Posterior vena cava (tissue), 2 donors: ENCODE measurements at regions not wholly inside any gene's neighbourhood (a gene's known extent, or its start where the extent isn't known, plus 50 kb on each side); places are given as distances from the start of the nearest gene placed in this dataset.
"Not testable (repeated sequence)": the region's sequence is repeated elsewhere in the genome, so short reads cannot be mapped to it uniquely, and the experiment has no call there.

Experiments used
- DNase-seq: peaks from one replicate; pipeline ENCODE4 v3.0.0-alpha.2; 2020; ENCODE audit warnings: low spot score
- intact Hi-C, 2 donors: fragments of 100-400 bp; cut with DNase I; formaldehyde crosslinking; loops; one replicate each; pipeline versions ENCODE4 v1.14.1 to v1.14.2; 2022 to 2023
- donor health status: DM: yes; HTN: yes; CAD: no.
- donor health status: DM: yes; HTN: yes; CAD: no.

GRCh38 chr10:23535381-23535780 is 96.5 kb downstream of the OTUD1 start:
- DNase-seq = no peak
- intact Hi-C loops = loop anchor here in 1 of 2 donors (10.0 kb wide), 1 partner anchor 1391 kb away; no protein-coding TSS in a partner anchor

DNA sequence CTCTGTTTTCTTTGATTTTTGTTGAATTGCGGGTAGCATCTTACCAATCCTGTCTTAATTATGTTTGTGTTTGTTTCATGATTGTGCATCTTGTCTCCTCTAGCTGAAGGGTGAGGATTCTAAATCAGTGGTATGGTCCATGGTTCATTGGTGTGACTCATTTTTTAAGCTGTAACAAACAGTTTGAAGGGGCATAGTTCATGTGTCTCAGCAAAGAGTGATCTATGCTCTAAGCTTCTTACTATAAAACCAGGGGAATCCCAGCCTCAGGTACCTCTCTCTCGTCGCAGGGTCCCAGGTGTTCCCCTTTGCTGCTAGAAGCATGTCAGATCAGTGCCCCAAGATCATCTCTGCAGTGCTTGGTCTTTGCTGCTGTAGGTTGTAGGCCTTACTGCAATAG is 100.1 kb downstream of the OTUD1 start:
- intact Hi-C loops = loop anchor here in 1 of 2 donors (10.0 kb wide), 1 partner anchor 1394 kb away; no protein-coding TSS in a partner anchor
- DNase-seq = no peak

GRCh38 chr10:23540401-23541030 is 101.6 kb downstream of the OTUD1 start:
- intact Hi-C loops = no loop called here
- no peak for DNase-seq

DNA sequence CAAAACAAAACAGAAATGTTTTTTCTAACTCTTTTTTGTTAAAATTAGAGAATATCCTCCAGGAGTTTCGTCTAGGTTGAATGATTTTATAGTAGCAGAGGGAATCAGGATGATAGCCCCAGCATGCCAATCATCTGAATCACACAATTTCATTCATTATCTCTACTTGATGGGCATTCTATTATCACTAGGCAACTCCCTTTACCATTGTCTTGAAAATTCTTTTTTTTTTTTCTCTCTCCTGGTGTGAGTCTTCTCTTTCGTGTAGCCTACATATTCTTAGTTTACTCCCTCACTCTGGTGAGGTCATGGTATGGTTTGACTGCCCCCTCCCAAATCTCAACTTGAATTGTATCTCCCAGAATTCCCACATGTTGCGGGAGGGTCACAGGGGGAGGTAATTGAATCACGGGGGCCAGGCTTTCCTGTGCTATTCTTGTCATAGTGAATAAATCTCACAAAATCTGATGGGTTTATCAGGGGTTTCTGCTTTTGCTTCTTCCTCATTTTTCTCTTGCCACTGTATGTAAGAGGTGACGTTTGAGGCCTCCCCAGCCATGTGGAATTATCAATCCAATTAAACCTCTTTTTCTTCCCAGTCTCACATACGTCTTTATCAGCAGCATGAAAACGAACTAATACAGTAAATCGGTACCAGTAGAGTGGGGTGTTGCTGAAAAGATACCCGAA is 105.0 kb downstream of the OTUD1 start:
- intact Hi-C loops = no loop called here
- DNase-seq = no peak

GRCh38 chr10:23545866-23546265 is 107.0 kb downstream of the OTUD1 start:
- DNase-seq, intact Hi-C loops: not testable (repeated sequence)

GRCh38 chr10:23556727-23557440 is 118.0 kb downstream of the OTUD1 start:
- no peak for DNase-seq
- intact Hi-C loops = loop anchor here in 1 of 2 donors (10.0 kb wide), 1 partner anchor 1008 kb away; no protein-coding TSS in a partner anchor

DNA sequence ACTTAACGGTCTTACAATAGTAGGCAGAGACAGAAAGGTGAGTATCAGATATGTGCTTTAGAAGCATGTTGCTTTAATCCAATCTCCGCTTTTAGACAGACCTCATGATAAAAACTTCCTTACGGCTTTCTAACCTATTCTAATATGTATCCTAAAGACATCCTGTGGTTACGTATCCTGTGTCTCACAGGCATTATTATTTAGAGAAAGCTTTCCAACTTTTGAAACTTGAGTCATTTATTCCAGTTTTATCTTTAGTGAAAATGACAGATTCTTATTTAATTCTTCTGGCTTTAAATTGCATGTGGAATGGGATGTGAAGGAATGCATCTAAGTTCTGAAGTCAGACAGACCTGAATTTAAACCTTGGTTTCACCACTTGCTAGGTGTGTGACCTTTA is 118.9 kb downstream of the OTUD1 start:
- intact Hi-C loops = loop anchor here in 1 of 2 donors (10.0 kb wide), 1 partner anchor 1007 kb away; no protein-coding TSS in a partner anchor
- no peak for DNase-seq

DNA sequence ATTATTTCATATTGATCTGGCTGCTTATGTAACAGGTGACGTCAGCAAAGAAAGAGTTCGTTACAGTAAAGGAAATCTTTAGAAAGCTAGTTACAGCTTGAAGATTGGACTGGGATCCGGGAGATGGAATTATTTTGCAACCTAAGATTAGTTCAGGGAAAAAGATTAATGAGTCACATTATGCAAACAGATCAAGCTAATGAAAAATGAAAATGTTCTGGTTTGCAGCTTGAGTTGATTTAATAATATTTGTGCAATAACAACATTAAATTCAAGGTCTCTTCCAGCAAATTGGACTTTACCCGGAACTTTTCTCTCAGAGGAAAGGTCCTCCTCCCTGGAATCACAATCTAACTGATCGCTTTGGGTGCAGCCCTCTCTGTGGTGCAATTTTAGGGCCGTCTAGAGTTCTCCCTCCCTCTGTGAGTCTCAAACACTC is 119.5 kb downstream of the OTUD1 start:
- intact Hi-C loops = loop anchor here in 1 of 2 donors (10.0 kb wide), 1 partner anchor 1006 kb away; no protein-coding TSS in a partner anchor
- no peak for DNase-seq

- intact Hi-C loops = no loop called here
- no peak for DNase-seq
Measured at GRCh38 chr10:23568996-23569395, 130.1 kb downstream of the OTUD1 start.

GRCh38 chr10:23571884-23572283 is 133.0 kb downstream of the OTUD1 start:
- intact Hi-C loops = loop anchor here in 1 of 2 donors (10.0 kb wide), 1 partner anchor 1283 kb away; no protein-coding TSS in a partner anchor
- no peak for DNase-seq

GRCh38 chr10:23581906-23582450 is 143.1 kb downstream of the OTUD1 start:
- no peak for DNase-seq
- intact Hi-C loops = no loop called here

DNA sequence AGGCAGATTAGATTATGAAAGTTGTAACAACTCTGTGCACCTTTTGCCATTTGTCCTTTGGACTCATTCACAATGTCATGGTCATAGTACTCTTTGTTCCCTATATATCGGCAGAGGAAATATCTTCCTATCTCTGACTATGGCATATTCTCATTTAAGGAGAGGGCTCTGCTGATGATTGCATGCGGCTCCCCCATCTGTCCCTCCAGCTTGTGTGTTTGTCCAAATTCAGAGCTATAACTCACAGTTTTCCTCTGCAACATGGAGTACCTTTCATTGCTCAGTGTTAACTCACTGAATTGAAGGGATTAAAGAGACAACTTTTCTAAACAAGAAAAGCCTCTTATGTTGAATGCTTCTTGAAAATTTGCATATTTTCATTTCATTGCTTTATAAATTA is 145.5 kb downstream of the OTUD1 start:
- intact Hi-C loops = no loop called here
- no peak for DNase-seq

DNA sequence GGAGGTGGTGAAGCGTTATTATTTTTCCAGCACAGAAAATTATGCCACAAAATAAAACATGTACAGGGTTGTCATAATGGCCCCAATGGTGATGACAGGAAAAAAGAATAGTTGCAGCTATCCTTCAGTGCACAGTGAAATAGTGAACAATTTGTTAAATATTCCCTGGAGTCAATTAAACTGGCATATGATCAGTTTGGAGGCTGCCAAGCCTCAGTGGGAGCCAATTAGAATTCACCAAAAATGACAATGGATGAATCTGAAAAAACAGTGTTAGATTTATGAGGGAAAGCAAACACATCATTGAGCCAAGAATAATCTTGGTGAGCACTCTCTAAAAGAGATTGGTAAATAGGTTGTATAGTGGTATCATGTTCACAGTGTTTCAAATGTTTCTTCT is 146.3 kb downstream of the OTUD1 start:
- intact Hi-C loops = no loop called here
- DNase-seq = no peak

DNA sequence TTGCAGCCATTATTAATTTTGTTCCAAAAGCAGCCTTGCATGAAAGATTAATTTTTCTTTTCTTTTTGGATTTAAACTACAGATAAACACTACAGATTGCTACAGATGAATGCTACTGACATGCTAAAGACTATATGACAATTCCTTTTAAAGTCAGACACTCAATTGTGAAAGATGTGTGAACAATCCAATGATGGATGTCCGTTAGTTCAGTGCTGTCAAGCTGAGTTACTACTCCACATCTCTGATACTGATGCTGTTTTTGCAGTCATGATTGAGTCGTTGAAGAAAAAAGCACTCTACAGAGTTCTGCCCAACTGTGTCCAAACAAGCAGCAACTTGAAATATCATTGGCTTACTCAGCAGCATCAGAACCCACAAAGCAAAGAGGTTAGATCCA is 146.8 kb downstream of the OTUD1 start:
- intact Hi-C loops = no loop called here
- no peak for DNase-seq

DNA sequence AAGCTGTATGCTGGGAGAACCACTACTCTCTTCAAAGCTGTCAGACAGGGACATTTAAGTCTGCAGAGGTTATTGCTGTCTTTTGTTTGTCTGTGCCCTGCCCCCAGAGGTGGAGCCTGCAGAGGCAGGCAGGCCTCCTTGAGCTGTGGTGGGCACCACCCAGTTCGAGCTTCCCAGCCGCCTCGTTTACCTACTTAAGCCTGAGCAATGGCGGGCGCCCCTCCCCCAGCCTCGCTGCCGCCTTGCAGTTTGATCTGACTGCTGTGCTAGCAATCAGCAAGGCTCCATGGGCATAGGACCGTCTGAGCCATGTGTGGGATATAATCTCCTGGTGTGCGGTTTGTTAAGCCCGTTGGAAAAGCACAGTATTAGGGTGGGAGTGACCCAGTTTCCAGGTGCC is 156.4 kb downstream of the OTUD1 start:
- DNase-seq, intact Hi-C loops: not testable (repeated sequence)

- intact Hi-C loops = no loop called here
- no peak for DNase-seq
Measured at GRCh38 chr10:23604613-23605012, 165.7 kb downstream of the OTUD1 start.

- no peak for DNase-seq
- intact Hi-C loops = no loop called here
Measured at GRCh38 chr10:23606456-23606855, 167.6 kb downstream of the OTUD1 start.

DNA sequence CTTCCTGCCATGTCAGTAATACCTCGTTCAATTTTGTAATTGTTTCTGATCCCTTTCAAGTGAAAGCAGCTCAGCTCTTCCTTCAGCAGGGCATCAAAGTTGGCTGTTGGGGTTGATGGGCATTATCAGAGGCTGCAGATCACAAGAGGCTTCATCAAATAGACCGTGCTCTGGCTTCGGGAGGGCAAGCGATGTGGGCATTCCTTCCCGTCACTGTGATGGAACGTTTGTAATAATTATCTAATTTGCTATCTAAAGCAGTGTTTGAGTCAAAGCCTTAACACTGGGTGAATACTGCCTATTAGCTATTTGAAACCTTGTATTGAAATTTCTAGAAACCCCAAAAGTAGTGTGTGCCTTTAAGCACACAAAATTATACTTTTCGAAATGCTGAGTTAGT is 170.1 kb downstream of the OTUD1 start:
- intact Hi-C loops = no loop called here
- no peak for DNase-seq

GRCh38 chr10:23610626-23611307 is 171.9 kb downstream of the OTUD1 start:
- intact Hi-C loops = no loop called here
- DNase-seq = no peak
